Rectal smooth muscle tissue (tissue), 1 donor: ENCODE measurements at regions not wholly inside any gene's neighbourhood (a gene's known extent, or its start where the extent isn't known, plus 50 kb on each side); places are given as distances from the start of the nearest gene placed in this dataset.

Experiments
- H3K27ac ChIP-seq: one replicate; pipeline ENCODE4 v1.7.0; 2013; ENCODE audit warnings: low read depth, low read length, inconsistent platforms
- H3K27me3 ChIP-seq: one replicate; pipeline ENCODE4 v1.7.0; 2013; ENCODE audit warnings: low read length; ENCODE audit not compliant: control insufficient read depth, insufficient read depth
- H3K36me3 ChIP-seq: one replicate; pipeline ENCODE4 v1.7.0; 2013; ENCODE audit warnings: low read length; ENCODE audit not compliant: control insufficient read depth, insufficient read depth
- H3K4me1 ChIP-seq: one replicate; pipeline ENCODE4 v1.7.0; 2013; ENCODE audit warnings: low read length; ENCODE audit not compliant: control insufficient read depth, insufficient read depth
- H3K4me3 ChIP-seq: one replicate; pipeline ENCODE4 v1.7.0; 2013; ENCODE audit warnings: low read length
- H3K9ac ChIP-seq: one replicate; pipeline ENCODE4 v1.7.0; 2013; ENCODE audit warnings: low read length

DNA sequence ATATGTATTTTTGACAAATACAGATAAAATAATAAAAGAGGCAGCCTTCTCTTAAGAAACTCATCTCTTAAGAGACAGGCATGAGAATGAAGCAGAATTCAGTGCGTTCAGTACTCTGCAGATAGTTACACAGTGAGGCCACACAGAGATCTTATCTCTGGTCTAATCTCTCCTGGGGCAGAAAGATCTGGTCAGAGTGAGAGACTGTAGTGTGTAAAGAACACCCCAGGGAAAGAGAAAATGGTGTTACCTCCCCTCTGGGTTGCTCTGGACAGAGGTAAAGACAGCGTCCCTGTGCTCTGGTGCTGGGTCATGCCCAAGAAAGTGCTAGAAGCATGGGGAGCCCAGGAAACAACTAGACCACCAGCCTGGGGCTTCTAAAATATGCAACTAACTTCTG is 216.3 kb downstream of the SIPA1L2 start:
- no peaks in the 10 kb centered on the region for H3K4me1 ChIP-seq
- no peak overlapping the region for H3K4me3 ChIP-seq
- no peak overlapping the region for H3K27ac ChIP-seq
- no peaks in the 10 kb centered on the region for H3K27me3 ChIP-seq
- H3K36me3 ChIP-seq, result peaks cover 6% of the 10 kb centered on the region
- H3K9ac ChIP-seq, result no peak overlapping the region

- Histone ChIP-seq H3K27ac (no peak overlapping the region), H3K36me3 (peaks cover 5% of the 10 kb centered on the region), H3K4me1 (no peaks in the 10 kb centered on the region), H3K27me3 (no peaks in the 10 kb centered on the region), H3K4me3 (no peak overlapping the region), H3K9ac (no peak overlapping the region)
These were observed 220.3 kb downstream of the SIPA1L2 start for GRCh38 chr1:232409584-232409983.

- no peak overlapping the region for H3K27ac ChIP-seq
- H3K4me1 ChIP-seq, result no peaks in the 10 kb centered on the region
- peaks cover 14% of the 10 kb centered on the region for H3K36me3 ChIP-seq
- no peak overlapping the region for H3K4me3 ChIP-seq
- no peak overlapping the region for H3K9ac ChIP-seq
- H3K27me3 ChIP-seq, result no peaks in the 10 kb centered on the region
These were observed 222.8 kb downstream of the SIPA1L2 start for GRCh38 chr1:232407120-232407519.

- H3K36me3 ChIP-seq, result peaks cover 14% of the 10 kb centered on the region
These were observed 224.2 kb downstream of the SIPA1L2 start for GRCh38 chr1:232405781-232406180.

DNA sequence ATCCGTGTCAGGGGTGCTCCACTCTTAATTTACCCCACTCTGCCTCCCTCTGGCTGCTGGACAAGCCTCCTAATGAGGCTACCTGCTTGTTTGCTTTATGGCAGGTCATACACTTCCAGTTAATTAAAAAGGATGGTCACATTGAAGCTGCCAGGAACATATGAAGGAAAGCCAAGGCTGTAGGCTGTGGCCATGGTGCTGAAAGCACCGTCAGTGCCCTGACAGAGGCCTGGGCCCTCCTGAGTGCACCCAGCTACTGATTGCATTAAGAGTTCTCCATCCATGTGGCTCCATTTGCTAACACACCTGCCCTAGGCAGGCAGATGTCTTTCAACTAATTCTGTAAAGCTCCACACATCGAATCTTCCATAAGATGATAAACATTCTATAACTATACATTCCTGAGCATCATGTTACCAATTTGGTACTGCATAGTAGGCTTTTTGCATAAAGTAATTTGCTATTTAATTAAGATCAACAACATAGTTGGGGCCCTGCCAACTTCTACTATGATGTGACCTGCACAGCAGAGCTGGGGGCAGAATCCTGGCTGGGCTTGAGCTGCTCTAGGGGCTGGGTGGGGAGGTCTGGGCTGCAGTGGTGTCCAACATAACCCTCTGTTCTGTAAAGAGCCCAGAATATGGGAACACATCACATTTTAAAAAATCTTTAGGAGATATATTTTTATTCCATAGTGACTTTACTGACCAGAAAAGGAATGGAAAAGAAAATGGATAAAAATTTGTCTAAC is 224.8 kb downstream of the SIPA1L2 start:
- Histone ChIP-seq H3K4me1 (no peaks in the 10 kb centered on the region), H3K27ac (no peak overlapping the region), H3K9ac (no peak overlapping the region), H3K27me3 (no peaks in the 10 kb centered on the region), H3K36me3 (peaks cover 14% of the 10 kb centered on the region), H3K4me3 (no peak overlapping the region)

More at GRCh38 chr1:232405781-232406180, 224.2 kb downstream of the SIPA1L2 start:
- Histone ChIP-seq H3K4me3 (no peak overlapping the region), H3K4me1 (no peaks in the 10 kb centered on the region), H3K27me3 (no peaks in the 10 kb centered on the region), H3K9ac (no peak overlapping the region), H3K27ac (no peak overlapping the region)

DNA sequence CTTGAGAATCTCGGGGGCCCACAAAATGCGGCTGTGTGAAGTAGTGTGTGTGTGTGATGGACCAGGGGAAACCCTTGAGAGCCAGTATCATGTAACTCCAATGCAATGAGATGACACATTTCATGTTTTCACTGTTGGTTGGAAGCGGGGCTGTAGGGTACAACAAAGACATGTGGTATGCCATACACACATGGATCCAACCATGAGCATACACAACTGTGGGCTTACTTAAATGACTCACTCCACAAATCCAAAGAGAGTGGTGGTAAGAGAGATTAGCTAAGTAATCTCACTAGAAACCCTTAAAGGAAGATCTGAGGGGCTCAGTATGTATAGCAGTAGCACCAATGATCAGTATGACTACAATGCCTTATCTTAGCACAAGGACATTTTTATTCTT is 225.7 kb downstream of the SIPA1L2 start:
- Histone ChIP-seq H3K27ac (no peak overlapping the region), H3K4me3 (no peak overlapping the region), H3K9ac (no peak overlapping the region), H3K4me1 (no peaks in the 10 kb centered on the region), H3K27me3 (no peaks in the 10 kb centered on the region), H3K36me3 (peaks cover 12% of the 10 kb centered on the region)

- H3K27me3 ChIP-seq, result no peaks in the 10 kb centered on the region
- H3K4me3 ChIP-seq, result no peak overlapping the region
- H3K27ac ChIP-seq, result no peak overlapping the region
- H3K4me1 ChIP-seq, result no peaks in the 10 kb centered on the region
- H3K36me3 ChIP-seq, result peaks cover 12% of the 10 kb centered on the region
- H3K9ac ChIP-seq, result no peak overlapping the region
These were observed 226.8 kb downstream of the SIPA1L2 start for GRCh38 chr1:232403017-232403714.

DNA sequence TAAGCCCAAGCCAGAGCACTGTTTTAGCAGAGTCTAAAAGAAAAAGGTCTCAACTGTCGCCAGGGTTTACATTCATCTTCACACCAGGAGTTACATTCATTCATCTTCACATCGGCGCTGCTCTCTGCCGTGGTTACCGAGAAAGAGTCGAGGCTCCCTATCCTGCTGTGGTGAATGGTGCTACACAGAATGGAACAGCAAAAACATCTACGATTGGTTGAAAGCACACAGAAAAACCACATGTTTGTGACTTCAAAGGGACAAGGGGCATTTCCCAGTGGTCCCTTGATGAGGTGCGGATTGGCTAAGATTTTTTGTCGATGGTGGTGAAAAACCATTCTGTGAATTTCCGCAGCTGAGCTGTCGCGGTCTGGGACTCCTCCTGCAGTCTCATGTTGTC is 231.1 kb downstream of the SIPA1L2 start:
- Histone ChIP-seq H3K4me3 (no peak overlapping the region), H3K9ac (no peak overlapping the region), H3K36me3 (peaks cover 12% of the 10 kb centered on the region), H3K27ac (no peak overlapping the region), H3K27me3 (no peaks in the 10 kb centered on the region), H3K4me1 (no peaks in the 10 kb centered on the region)

GRCh38 chr1:232393444-232394146 is 236.3 kb downstream of the SIPA1L2 start:
- Histone ChIP-seq H3K4me3 (no peak overlapping the region), H3K27ac (no peak overlapping the region), H3K36me3 (no peaks in the 10 kb centered on the region), H3K4me1 (no peaks in the 10 kb centered on the region), H3K9ac (no peak overlapping the region), H3K27me3 (no peaks in the 10 kb centered on the region)

GRCh38 chr1:232393010-232393409 is 236.9 kb downstream of the SIPA1L2 start:
- Histone ChIP-seq H3K27me3 (no peaks in the 10 kb centered on the region), H3K4me3 (no peak overlapping the region), H3K27ac (no peak overlapping the region), H3K9ac (no peak overlapping the region), H3K4me1 (no peaks in the 10 kb centered on the region), H3K36me3 (no peaks in the 10 kb centered on the region)

GRCh38 chr1:232390590-232390989 is 239.3 kb downstream of the SIPA1L2 start:
- no peak overlapping the region for H3K27ac ChIP-seq
- H3K9ac ChIP-seq, result no peak overlapping the region
- H3K4me1 ChIP-seq, result no peaks in the 10 kb centered on the region
- no peaks in the 10 kb centered on the region for H3K27me3 ChIP-seq
- H3K36me3 ChIP-seq, result no peaks in the 10 kb centered on the region
- no peak overlapping the region for H3K4me3 ChIP-seq

GRCh38 chr1:232389744-232390143 is 240.2 kb downstream of the SIPA1L2 start:
- no peaks in the 10 kb centered on the region for H3K27me3 ChIP-seq
- no peaks in the 10 kb centered on the region for H3K4me1 ChIP-seq
- H3K27ac ChIP-seq, result no peak overlapping the region
- H3K36me3 ChIP-seq, result no peaks in the 10 kb centered on the region
- no peak overlapping the region for H3K9ac ChIP-seq
- no peak overlapping the region for H3K4me3 ChIP-seq
